HG02970 (cell line): ENCODE measurements at regions not wholly inside any gene's neighbourhood (a gene's known extent, or its start where the extent isn't known, plus 50 kb on each side); places are given as distances from the start of the nearest gene placed in this dataset.

Experiments used
- ATAC-seq: cut with Tn5 transposase; IDR thresholded peaks from one replicate; pipeline ENCODE4 v1.9.1; 2021; ENCODE audit warnings: mild to moderate bottlenecking, moderate library complexity, moderate number of reproducible peaks; ENCODE audit not compliant: unreplicated experiment, low FRiP score

DNA sequence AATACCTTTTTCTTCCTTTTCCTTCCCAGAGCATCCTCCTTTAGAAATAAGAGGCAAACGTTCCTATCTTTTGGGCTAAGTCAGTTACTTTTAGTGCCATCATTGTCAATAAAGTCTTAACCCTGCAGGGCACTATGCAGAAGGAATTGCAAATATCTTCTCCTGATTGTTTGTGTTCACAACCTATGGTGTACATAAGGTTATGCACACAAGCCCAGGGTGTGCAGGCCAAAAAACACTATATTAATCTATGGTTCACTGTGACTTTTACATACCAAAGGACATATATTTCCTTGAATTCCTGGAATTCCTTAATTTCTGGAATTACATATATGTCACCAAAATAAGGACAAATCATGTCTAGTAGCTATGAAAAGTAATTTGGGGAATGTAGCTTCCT lies 493.5 kb downstream of the MTRR start:
- no peak for ATAC-seq

DNA sequence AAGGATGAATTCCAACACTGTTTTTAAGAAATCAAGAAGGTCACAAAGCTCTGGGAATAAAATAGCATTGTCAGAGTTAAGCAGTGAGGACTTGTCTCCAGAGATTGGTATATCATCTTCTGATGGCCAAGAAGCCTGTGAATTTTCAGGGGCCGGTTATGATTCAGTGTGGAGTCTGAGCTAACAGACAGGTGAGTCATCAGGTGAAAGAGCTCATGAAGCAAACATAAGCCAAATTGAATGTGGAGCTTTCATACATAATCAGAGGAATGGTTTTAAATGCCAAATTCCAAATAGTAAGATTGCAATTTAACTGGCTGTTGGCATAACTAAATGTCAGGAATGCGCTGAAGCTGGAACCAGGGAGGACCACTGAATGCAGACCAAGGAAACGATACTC lies 494.2 kb downstream of the MTRR start:
- ATAC-seq, result no peak

DNA sequence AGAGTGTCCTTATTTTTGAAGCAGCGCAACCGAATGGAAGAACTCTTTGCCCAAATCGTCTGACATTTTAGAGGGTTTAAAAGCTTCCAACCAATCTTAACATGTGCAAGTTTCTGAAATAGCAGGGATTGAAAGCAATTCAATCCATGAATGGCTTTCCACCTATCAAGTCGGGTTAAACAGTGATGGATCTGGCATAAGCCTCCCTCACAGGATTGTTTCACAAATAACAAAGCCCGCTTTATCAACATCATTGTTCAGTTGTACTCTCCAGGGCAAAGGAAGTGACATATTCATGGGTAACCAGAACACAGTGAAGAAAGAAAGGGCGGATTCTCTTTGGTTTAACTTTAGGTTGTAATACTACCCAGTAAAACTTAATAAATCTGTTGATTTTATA lies 497.3 kb downstream of the MTRR start:
- no peak for ATAC-seq

DNA sequence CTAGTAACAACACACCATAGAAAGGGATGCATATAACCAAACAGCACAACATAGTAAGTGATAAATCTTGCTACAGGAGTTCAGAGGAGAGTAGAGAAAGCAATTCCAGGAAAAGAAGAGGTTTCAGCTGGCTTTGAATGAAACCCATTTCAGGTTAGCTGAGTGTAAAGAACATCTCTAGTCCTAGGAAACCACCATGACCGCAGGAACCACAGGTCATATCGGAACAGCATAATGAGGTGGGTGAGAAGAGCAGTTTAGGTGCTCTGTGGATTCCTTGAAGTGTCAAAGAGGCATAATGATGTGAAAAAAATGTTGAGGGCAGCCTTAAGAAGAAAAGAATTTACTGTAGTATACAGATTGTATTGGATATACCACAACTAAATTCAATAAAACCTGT lies 507.5 kb downstream of the MTRR start:
- no peak for ATAC-seq

DNA sequence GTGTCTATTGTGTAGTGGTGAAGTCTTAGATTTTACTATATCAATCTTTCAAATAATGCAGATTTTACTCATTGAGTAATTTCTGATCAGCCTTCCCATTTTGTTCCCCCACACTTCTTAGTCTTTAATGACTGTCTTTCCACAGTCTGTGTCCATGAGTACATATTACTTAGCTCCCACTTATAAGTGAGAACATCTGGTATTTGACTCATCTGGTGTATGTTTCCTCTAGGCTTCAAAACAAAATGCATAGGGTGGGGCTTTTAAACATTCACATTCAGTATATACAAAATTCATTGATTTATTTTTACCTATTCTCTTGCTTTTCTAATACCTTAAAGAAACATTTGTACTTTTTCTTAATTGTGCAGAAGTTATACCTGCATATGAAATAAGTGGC lies 513.0 kb downstream of the MTRR start:
- no peak for ATAC-seq

DNA sequence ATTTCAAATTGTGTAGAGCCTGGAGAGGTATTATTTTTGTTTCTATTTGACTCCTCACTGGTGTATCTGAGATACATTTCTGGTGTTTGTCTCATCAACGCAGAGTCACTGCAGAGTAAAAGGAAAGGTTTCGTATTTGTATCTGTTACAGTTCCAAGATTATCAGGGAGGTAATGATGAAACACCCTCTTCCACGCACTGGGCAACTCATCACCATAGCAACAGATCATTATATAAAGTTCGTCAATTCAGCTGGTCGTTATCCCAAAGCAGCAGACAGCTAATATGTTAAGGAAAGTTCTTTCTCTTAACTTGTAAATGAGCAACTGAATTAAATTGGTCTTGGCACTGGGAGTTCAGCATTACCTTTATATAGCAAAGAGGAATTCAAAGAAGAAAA lies 513.5 kb downstream of the MTRR start:
- no peak for ATAC-seq

DNA sequence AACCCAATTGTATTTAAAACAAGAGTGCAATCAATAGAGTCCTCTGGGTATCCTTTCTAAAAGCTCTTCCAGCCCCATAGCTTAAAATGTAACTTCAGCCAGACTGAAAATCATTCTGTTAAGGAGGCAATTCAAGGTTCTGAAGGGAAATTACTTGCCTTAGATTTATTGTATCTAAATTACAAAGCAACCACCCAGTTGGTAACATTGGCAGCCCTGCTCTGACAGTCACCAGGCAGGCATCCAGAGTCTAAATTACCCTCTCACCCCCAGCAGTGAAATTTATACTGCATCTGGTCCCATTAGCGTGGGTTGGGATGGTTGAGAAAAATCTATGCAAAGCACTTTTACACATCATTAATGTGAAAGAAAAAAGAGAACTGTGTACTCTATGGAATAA lies 514.7 kb downstream of the MTRR start:
- no peak for ATAC-seq

DNA sequence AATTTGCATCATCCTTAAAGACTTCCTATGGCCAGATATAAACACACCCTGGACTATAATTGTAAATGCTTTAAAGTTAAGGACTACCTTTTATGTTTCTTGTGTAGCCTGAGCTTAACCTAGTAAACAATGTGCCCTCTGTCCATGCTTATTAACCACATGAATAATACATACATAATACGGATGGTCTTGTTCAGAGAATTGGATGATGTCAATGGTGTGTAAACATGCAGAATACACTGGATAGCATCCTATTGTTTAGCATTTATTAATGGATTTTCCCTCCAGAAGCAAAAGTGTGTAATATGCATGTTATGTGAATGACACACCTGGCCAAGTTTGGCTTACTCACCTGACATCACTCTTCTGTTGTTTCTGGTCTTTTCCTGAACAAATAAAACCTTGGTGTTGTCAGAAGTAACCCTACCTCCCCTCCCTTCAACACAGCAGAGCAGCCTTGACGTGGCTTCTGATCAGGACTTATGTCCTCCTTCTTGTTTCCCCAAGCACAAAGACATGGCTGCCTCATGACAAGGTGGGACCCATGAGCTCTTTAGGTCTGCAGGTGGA lies 517.9 kb downstream of the MTRR start:
- no peak for ATAC-seq

DNA sequence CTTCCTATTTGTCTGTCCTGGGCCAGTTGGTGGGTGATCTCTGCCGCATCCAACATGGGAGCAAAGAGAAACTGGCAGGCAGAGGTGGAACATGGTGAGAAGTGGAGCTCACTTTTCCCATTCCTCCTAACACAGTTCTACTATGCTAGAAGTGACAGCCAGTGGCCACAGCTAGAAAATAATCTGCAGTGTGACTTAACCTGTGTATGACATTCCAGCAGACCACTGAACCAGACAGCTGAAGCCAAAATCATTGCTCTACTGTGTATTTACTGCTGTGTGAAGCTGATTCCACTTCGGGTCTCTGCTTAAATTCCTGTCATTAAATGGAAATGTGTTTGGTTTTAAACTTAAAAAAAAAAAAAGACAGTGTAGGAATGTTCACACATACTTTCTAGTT lies 523.0 kb downstream of the MTRR start:
- no peak for ATAC-seq

DNA sequence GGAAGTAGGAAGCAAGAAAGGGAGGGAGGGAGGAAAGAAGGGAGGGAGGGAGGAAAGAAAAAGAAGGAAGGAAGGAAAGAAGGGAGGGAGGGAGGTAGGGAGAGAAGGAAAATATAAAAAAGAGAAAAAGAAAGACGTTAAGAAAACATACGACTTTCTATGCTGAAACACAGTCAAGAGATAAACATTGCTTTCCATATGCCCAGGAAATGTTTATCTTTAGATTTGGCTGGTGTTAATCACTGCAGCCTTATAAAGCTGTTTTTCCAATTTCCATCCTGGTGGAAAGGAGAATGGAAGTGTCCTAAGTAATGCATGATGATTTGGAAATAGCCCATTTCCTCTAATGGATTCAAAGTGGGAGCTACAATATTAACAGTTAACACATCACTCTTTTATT lies 524.3 kb downstream of the MTRR start:
- ATAC-seq, result no peak

DNA sequence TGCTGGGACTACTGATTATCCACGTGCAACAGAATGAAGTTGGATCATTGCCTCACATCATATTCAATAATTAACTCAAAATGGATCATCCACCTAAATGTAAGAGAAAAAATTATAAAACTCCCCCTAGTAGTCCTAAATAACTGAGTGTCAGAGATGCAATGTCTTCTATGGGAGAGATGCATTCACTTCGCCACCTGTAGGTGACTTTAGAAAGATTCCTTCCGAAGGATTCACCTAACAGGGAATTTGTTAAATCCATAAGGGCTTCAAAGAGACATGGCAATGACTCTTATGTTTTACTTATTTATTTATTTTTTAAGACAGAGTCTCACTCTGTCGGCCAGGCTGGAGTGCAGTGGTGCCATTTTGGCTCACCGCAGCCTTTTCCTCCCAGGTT lies 526.0 kb downstream of the MTRR start:
- no peak for ATAC-seq

DNA sequence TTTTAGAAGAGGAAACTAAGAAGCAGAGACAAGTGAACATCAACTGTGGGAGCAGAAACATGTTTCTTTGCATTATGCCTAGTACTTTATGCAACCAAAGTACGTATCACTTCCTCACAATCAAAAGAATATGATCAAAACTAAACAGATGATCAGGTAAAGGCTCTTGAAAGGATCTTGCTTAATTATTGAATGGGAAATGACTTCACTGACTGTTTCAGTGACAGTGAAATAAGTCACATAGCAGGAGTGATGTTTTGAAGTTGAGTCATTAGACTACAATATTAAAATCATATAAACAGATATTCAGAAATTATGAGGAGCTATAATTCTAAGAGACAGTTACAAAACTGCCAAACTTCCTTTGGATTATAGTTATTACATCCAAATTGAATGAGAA lies 527.3 kb downstream of the MTRR start:
- ATAC-seq, result no peak

DNA sequence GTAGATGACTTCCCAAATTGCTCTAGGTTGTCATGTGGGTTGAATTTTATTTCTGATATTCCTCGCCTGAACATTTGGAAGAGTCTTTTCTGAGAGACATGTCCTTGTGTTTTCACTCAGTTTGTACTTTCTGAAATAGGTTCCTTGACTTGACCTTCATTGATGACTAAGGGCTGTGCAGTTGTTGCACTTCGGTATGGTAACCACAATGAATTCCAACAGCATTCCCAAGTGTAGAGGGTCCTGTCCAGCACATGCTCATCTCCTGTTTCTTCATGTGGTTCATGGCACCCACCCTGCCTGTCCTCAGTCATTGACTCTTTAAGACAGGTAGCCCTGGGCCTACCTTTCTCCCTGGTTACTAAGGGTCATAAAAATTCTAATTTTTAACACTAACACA lies 527.8 kb downstream of the MTRR start:
- ATAC-seq, result no peak

DNA sequence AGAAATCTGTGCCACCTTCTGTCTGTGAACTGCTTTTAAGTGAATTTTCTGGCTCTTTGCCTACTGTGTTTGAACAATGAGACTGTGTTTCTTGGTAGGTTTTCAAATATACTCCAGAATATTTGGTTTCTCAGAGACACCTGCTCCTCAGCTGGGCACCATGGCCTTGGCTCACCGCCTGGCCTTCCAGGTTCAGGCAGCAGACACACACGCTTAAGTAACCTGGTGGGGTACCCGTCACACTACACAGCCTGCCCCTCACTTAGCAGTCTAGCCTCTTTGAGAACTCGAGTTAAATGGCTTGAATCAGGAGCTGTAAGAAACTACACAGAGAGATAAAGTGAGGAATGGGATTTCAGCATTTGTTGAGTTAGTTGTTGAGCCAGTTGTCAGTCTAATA lies 530.5 kb downstream of the MTRR start:
- ATAC-seq, result no peak

DNA sequence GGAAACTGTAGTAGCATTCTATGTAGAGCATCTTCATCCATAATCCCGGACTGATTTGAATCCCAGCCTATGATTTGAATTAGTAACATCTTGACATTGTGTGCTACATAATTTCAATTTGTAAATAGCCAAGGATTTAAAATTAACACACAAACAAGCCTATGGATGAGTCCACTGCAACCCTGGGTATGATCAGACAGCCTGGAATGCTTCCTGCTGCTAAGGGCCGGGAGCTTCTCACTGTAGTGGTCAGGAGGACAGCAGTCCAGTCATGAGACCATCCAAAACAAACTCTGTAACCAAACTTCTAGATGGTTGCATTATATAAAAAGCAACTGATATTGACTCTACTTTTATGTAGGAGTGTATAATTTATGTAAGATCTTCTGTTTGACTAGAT lies 539.3 kb downstream of the MTRR start:
- no peak for ATAC-seq

DNA sequence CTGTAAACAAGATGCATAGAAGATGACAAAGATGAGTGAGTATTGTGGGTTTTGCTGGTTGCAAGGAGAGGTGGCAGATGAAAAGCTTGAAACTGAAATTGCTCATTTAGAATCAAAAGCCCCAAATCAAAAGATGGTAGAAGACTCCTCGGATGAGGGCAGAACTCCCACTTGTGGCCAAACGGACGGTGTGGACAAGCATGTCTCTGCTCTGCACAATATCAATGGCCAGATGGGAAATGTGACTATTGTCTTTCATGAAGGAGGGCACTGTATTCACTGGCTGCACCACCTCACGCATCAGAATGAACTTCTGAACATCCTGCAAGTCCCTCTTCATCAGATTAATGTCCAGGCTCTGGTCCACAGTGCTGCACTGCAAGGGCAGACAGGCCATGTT lies 541.7 kb downstream of the MTRR start:
- no peak for ATAC-seq

DNA sequence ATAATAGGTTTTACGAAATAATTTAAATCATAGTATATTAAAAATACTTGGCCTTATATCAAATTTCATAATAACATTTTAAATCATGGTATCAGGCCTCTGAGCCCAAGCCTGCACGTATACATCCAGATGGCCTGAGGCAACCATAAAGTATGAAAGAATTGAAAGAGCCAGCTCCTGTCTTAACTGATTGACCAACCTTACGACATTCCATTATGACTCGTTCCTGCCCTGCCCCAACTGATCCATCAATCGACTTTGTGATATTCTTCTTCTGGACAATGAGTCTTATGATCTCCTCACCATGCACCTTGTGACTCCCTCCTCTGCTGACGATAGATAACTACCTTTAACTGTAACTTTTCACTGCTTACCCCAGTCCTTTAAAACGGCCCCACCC lies 545.0 kb downstream of the MTRR start:
- ATAC-seq, result no peak

DNA sequence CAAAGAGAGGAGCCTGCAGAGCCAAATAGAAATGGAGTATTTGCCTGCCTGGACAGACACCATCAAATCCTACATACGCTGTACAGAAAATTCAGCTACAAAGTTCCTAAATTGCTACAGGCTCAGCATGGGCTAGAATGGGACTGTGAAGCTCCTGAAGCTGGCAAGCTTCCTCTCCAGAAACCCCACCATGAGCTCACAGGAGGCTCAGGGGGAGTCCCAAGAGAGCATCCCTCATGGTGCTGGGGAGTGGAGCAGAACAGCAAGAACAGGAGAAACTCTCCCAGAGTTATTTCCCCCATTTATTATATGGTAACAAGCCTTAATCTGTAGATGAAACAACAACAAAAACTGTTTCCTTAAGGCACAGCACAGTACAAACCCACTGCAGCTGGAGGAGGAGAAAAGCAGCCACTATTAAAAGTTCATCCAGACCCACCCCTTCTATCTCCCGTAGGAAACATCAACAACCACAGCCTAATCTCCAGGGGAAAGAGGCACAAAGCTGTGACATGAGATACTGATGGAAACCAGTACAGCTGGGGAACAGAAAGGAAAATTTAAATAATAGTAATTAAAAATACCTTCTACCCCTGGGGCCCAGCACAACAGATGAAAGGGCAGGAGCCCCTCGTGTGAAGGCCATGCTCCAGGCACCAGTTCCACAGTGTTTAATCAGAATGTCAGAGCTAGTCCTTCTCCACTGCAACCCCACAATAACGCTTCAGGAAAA lies 548.5 kb downstream of the MTRR start:
- ATAC-seq, result no peak

DNA sequence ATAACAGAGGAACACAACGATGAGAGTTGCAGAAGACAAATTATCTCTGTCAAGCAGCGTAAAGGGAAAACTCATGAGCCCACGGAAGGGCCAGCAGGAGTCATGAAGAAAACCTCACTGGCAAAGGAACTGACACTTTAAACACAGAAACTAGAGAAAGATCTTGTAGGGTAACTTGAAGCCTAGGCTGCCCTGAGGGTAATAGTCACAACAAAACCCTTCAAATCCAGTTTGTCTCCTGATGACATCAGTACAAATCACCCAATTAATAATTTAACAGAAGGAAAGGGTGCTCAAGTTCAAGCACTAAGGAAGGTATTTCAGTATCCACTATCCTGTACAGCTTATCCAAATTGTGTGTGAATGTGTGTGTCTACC lies 549.1 kb downstream of the MTRR start:
- no peak for ATAC-seq

DNA sequence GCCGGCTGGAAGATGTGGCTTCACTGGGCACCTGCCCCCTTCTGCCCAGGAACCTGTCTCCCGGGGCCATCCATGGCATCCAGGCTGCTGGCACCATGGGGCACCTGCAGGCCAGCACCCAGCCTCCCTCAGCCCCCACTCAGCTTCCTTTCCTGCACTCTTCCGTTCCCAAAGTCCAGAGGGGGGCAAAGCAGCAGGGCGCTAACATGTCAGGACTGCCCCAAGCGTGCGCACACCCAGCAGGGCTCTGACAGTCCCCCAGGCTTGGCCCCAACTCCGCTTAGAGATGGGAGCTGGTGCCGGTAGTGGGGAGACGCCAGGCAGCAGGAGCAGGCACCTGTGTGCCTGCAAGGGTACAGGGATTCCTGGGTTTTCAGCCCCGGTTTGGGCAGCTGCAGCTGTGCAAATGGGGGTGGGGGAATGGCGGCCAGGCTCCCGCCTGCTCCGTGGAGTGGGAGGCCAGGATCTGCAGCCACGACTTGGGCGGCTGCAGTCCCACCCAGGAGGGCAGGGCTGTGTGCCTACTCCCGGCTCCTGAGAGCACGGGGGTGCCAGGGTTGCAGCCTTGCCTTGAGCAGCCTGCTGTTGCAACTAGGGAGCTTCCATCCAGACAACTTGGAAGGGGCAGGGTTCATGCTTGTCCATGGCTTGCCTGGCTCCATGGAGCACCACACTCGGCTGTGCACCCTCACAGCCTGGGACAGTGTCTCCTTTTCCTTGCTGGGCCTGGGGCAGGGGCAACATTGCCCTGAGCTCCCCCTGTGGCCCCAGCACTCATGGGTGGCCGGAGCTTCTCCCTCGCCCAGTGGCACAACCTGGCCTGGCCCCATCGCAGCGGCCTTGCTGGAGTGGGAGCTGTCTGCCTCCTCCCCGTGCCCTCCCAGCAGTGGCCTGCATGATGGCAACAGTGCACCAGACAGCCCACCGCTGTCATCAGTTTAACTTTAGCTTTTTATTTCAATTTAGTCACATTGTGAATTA lies 561.1 kb downstream of the MTRR start:
- no peak for ATAC-seq

DNA sequence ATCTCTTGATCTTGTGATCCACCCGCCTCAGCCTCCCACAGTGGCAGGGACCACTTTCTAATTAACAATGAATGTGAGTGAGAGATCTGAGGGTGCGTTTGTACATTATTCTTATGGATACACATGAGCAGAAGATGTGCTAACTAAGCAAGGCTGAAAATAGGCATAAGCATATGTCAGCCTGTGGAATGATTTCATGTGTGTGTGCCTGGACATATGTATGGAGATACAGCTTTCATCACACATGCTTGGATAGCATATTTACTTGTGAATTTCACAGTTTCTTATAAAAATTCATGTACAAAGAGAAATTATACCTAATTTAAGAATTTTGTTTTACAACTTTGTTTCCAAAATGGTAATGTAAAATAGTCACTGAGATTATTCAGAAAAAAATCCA lies 565.6 kb downstream of the MTRR start:
- ATAC-seq, result no peak

DNA sequence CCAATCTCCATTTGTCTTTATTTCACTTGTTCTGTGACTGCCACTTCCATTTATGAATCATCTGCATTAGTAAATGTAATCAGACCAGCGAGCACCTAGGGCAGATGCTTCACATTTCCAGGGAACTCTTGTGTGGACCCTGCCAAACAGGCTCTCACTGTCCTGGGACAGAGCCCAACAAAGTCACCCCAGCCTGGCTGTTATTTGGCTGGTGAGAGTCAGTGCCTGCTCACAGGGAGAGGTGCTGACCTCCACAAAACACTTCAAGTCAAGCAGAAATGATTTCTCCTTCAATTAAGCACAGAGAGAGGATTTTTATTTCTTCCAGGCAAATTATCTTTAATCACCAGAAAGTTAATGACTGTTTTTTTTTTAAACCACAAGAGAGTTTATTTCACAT lies 568.0 kb downstream of the MTRR start:
- no peak for ATAC-seq
